ENCODE measurements at regions not wholly inside any gene's neighbourhood (a gene's known extent, or its start where the extent isn't known, plus 50 kb on each side); places are given as distances from the start of the nearest gene placed in this dataset.

- TF ChIP-seq POLR2AphosphoS5 (IDR thresholded peaks at IDR 0.05) = no peak
- no peak for TF ChIP-seq CTCF (IDR thresholded peaks at IDR 0.05)
- no peak for TF ChIP-seq POLR2A (IDR thresholded peaks at IDR 0.05)
- TF ChIP-seq EP300 (IDR thresholded peaks at IDR 0.05) = no peak
These were observed 278.0 kb upstream of the MGAT5 start for GRCh38 chr2:133975676-133976428.

Measured in gastroesophageal sphincter (tissue), 3 donors.